ENCODE measurements at regions not wholly inside any gene's neighbourhood (a gene's known extent, or its start where the extent isn't known, plus 50 kb on each side); places are given as distances from the start of the nearest gene placed in this dataset.

GRCh38 chr6:140546640-140547039 lies 1172.2 kb upstream of the CITED2 start:
- no peak for TF ChIP-seq CTCF (IDR thresholded peaks at IDR 0.05)
- no peak for TF ChIP-seq POLR2AphosphoS5 (IDR thresholded peaks at IDR 0.05)
